ENCODE measurements at regions not wholly inside any gene's neighbourhood (a gene's known extent, or its start where the extent isn't known, plus 50 kb on each side); places are given as distances from the start of the nearest gene placed in this dataset.

DNA sequence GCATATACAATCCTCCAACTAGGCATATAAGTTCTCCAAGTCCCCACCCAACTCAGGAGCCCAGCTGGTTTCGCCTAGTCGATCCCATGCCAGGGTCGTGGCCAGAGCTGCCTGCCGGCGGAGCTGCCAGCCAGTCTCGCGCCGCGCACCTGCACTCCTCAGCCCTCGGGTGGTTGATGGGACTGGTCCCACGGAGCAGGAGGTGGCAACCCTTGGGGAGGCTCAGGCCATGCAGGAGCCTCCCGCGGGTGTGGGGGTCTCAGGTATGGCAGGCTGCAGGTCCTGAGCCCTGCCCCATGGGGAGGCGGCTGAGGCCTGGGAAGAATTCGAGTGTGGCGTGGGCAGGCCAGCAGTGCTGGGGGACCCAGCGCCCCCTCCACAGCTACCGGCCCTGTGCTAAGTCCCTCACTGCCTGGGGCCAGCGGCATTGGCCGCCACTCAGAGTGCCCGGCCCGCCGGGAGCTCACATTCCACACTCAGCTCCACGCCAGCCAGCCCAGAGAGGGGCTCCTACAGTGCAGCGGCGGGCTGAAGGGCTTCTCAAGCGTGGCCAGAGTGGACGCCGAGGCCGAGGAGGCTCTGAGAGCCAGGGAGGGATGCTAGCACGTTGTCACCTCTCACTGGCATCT is 1086.4 kb upstream of the PCDH10 start:
- DNase-seq (ENCODE audit: insufficient read length, low spot score) (no peak), FAIRE-seq (no peak)
- TF ChIP-seq, protein P1, sequence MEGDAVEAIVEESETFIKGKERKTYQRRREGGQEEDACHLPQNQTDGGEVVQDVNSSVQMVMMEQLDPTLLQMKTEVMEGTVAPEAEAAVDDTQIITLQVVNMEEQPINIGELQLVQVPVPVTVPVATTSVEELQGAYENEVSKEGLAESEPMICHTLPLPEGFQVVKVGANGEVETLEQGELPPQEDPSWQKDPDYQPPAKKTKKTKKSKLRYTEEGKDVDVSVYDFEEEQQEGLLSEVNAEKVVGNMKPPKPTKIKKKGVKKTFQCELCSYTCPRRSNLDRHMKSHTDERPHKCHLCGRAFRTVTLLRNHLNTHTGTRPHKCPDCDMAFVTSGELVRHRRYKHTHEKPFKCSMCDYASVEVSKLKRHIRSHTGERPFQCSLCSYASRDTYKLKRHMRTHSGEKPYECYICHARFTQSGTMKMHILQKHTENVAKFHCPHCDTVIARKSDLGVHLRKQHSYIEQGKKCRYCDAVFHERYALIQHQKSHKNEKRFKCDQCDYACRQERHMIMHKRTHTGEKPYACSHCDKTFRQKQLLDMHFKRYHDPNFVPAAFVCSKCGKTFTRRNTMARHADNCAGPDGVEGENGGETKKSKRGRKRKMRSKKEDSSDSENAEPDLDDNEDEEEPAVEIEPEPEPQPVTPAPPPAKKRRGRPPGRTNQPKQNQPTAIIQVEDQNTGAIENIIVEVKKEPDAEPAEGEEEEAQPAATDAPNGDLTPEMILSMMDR (IDR thresholded peaks at IDR 0.05; ENCODE audit: insufficient read depth, missing control alignments), result no peak

DNA sequence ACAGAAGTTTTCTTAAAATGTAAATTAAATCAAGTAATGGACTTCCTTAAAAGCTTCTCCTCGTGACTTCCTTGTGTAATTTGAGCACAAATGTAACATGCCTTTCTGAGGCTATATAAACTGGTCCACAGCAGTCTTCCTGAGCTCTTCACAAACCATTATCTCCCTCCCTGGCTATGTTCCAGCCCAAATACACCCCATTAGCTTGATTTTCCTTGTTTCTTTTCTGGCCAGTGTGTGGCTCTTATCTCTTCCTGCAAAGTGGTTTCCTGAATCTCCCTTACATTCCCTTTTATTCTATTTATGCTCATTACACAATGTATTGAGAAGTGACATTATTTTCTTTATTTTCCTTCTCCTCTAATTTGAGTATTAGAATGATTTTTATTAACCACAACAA is 1085.3 kb upstream of the PCDH10 start:
- DNase-seq (ENCODE audit: insufficient read length, low spot score) (no peak), FAIRE-seq (no peak)
- TF ChIP-seq, protein P1 (IDR thresholded peaks at IDR 0.05; ENCODE audit: insufficient read depth, missing control alignments), result no peak

DNA sequence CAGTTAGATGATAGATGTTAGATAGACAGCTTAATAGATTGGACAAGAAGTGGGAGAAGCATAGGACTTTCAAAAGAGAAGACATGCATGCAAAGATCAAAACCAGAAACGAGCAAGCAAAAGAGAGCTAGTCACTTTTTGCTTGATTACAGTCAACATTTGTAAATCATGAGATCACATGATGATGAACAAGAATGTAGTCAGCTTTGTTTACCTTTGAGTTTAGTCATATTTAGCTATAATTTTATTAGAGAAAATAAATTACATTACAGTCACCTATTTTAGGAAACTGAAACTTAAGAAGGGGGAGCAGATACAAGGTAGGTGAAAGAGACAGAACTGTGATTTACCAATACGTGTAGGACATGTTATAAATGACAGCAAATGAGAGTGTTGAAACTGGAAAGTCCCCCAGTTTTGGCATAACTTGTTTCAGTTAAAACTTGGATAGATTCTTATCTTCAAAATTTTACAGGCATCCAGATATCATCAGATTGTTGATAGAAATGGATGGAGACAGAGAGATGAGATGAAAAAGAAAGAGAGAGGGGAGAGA is 1083.1 kb upstream of the PCDH10 start:
- TF ChIP-seq, protein P1 (IDR thresholded peaks at IDR 0.05; ENCODE audit: insufficient read depth, missing control alignments), result no peak
- DNase-seq (ENCODE audit: insufficient read length, low spot score), result no peak
- no peak for FAIRE-seq

DNA sequence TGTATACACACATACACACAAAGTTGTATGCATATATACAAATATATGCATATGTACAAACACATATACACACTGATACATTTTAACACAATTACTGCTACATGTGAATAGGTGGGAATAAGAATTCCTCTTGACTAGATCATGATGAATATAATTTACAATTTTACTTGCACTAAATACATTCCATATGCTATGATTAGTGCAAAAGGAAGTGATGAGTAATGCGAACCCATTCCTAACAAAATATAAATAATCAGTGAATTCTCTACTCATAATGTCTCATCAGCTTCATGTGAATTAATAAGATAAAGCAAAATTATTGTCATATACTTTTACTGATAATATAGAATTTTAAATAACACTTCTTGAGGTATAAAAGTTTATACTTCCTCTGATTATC is 1077.3 kb upstream of the PCDH10 start:
- no peak for FAIRE-seq
- TF ChIP-seq, protein P1 (IDR thresholded peaks at IDR 0.05; ENCODE audit: insufficient read depth, missing control alignments), result no peak
- no peak for DNase-seq (ENCODE audit: insufficient read length, low spot score)

DNA sequence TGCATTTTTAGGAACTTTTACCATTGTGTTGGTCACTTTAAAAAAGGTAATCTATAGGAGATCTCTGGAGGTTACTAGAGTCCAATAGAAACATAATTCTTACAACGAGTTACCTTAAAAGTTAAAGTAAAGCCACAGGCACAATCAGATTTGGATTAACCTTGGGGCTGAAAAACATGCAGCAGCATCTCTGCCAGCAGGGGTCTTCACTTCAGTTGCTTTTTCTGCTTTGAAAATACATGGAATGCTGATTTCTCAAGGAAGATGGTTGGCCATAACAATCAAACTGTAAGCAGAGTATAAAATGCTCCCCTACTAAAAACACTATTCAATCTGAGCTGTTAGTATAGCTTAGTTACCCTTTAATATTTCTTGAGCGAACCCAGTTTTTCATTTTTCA is 1072.3 kb upstream of the PCDH10 start:
- TF ChIP-seq, protein P1 (IDR thresholded peaks at IDR 0.05; ENCODE audit: insufficient read depth, missing control alignments), result peak; percentile 11
- FAIRE-seq (no peak), DNase-seq (ENCODE audit: insufficient read length, low spot score) (no peak)

DNA sequence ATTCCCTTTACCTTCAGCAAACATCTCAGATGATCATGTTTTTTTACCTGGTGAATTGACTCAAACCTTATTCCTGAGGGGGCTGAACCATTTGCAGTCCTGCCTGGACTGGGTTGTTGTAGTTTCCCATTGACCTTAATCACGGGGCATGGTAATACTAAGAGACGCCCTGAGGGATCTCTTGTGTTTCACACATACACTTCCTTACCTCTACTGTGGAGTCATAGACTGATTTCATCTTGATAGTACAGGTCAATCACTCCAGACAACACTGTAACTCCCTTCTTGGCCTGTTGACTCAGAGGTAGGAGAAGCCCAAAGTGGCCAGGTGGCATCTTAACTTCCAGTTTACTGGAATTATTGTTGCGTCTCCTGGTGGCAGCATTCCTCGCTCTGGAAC is 1064.0 kb upstream of the PCDH10 start:
- no peak for DNase-seq (ENCODE audit: insufficient read length, low spot score)
- TF ChIP-seq, protein P1 (IDR thresholded peaks at IDR 0.05; ENCODE audit: insufficient read depth, missing control alignments), result no peak
- FAIRE-seq, result no peak

DNA sequence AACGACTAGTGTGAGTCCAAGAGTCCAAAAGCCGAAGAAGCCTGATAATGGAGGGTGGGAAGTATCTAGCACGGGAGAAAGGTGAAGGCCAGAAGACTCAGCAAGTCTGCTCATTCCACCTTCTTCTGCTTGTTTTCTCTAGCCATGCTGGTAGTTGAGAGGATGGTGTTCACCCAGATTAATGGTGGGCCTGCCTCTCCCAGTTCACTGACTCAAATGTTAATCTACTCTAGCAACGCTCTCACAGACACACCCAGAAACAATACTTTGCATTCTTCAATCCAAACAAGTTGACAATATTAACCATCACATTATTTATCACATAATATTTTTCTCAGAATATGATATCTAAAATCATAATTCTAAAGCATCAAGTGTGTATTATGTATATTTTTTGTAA is 1055.1 kb upstream of the PCDH10 start:
- no peak for FAIRE-seq
- no peak for DNase-seq (ENCODE audit: insufficient read length, low spot score)
- TF ChIP-seq, protein P1 (IDR thresholded peaks at IDR 0.05; ENCODE audit: insufficient read depth, missing control alignments), result no peak
